Fibroblast of lung (primary cell): ENCODE measurements at regions not wholly inside any gene's neighbourhood (a gene's known extent, or its start where the extent isn't known, plus 50 kb on each side); places are given as distances from the start of the nearest gene placed in this dataset.
"Not testable (repeated sequence)": the region's sequence is repeated elsewhere in the genome, so short reads cannot be mapped to it uniquely, and the experiment has no call there.

ENCODE experiments used
- CTCF ChIP-seq, 2 donors: IDR thresholded peaks in 1 of 2; conservative IDR thresholded peaks in 1 of 2; 1 replicate in 1 of 2; 2 replicates in 1 of 2; pipeline ENCODE4 v1.5.1; 2011 to 2012; ENCODE audit warnings: low read length in 2 of 2, control low read depth in 1 of 2, inconsistent platforms in 1 of 2, low read depth in 1 of 2, mild to moderate bottlenecking in 1 of 2
- EZH2 ChIP-seq: IDR thresholded peaks from 2 replicates; pipeline ENCODE4 v1.5.1; 2012; ENCODE audit warnings: low read length, control low read depth, mild to moderate bottlenecking; ENCODE audit errors: missing control alignments

GRCh38 chr16:76138056-76138455 is 139.1 kb upstream of the CNTNAP4 start:
- not testable (repeated sequence) for TF ChIP-seq CTCF (conservative IDR thresholded peaks at IDR 0.05 in 1 of 2, IDR thresholded peaks at IDR 0.05 in 1 of 2; ENCODE audit: low read depth in 1 of 2, low read length in 2 of 2); EZH2
